GM06990 (cell line): ENCODE measurements at regions not wholly inside any gene's neighbourhood (a gene's known extent, or its start where the extent isn't known, plus 50 kb on each side); places are given as distances from the start of the nearest gene placed in this dataset.

ENCODE experiments used
- DNase-seq: peaks from one replicate; pipeline ENCODE4 v3.0.0-alpha.2; 2011; ENCODE audit not compliant: insufficient read length; ENCODE audit errors: extremely low read depth
- H3K27me3 ChIP-seq: replicated peaks from 2 replicates; pipeline ENCODE4 v1.6.0; 2011; ENCODE audit warnings: low read length; ENCODE audit not compliant: control insufficient read depth, insufficient read depth
- H3K36me3 ChIP-seq: 2 replicates; pipeline ENCODE4 v1.5.1; 2011; ENCODE audit warnings: low read length; ENCODE audit not compliant: control insufficient read depth, insufficient read depth
- H3K4me3 ChIP-seq: replicated peaks from 2 replicates; pipeline ENCODE4 v1.5.1; 2011; ENCODE audit warnings: low read depth, mild to moderate bottlenecking, control low read depth, low read length
- CTCF ChIP-seq: IDR thresholded peaks from 2 replicates; pipeline ENCODE4 v1.5.1; 2011; ENCODE audit warnings: low read length, control low read depth, mild to moderate bottlenecking, inconsistent platforms; ENCODE audit not compliant: insufficient read depth, poor library complexity, severe bottlenecking

GRCh38 chr6:55009131-55009530 lies 162.6 kb downstream of the FAM83B start:
- H3K27me3 ChIP-seq, result no peaks in the 10 kb centered on the region
- DNase-seq, result no peak

GRCh38 chr6:55011034-55011433 lies 163.3 kb upstream of the HCRTR2 start:
- H3K27me3 ChIP-seq, result no peaks in the 10 kb centered on the region
- no peak for DNase-seq
- TF ChIP-seq CTCF, result peak; percentile 20
- no peak overlapping the region for H3K4me3 ChIP-seq
- H3K36me3 ChIP-seq, result no peaks in the 10 kb centered on the region

More at GRCh38 chr6:55009131-55009530, 162.6 kb downstream of the FAM83B start:
- Histone ChIP-seq H3K36me3 (no peaks in the 10 kb centered on the region), H3K4me3 (no peak overlapping the region)
- no peak for TF ChIP-seq CTCF

GRCh38 chr6:55012454-55012853 lies 161.9 kb upstream of the HCRTR2 start:
- Histone ChIP-seq H3K36me3 (no peaks in the 10 kb centered on the region), H3K27me3 (no peaks in the 10 kb centered on the region), H3K4me3 (no peak overlapping the region)
- no peak for TF ChIP-seq CTCF
- no peak for DNase-seq

DNA sequence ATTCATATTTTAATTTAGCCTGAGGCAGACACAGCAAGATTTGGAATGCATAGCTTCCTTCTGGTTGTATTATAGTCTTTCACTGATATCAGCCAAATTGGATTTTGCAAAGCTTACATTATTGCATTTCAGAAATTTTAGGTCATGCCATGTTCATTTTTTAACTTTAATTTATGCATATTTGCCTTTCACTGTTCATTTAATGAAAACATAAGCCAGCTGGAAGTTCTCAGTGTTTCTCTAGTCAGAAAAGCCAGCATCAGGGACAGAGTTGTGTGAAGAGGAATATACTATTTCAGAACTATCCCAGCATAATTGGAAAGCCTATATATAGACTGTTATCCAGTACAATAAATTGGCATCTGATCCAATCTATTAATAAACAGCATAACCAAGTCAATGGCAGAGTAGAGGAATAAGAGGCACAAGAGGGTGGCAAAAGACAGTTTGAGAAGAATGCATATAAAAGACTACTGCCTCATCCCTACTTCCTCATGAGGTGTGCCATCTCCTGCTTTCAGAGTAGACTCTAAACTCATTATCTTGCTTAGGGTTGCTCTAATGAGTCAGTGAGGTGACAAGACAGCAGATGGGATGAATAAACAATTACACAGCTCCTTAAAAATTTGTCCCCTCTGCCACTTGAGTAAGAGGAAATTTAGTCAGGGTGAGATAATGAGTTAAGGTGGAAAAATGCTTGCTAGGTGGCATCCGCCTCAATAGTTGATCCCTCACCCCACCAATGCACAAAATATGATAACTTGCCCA lies 159.8 kb upstream of the HCRTR2 start:
- Histone ChIP-seq H3K27me3 (no peaks in the 10 kb centered on the region), H3K4me3 (no peak overlapping the region), H3K36me3 (no peaks in the 10 kb centered on the region)
- no peak for TF ChIP-seq CTCF
- DNase-seq, result no peak

DNA sequence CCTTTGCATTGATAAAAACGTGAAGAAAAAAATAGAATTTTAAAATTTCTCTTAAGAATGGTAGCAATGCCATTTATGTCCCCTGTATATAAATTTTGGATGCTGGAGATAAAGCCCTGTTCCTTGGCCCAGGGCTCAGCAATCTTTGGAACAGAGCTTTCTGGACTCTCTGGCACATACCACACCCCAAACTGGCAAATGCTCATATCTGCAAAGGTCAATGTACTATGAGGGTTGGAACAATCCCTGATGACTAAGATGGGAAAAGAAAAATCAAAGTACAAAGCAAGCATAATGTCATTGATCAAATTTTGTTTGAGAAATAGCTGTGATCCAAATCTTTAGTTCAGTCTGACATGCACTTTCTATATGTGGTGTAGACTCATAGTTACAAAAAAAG lies 158.1 kb upstream of the HCRTR2 start:
- no peak for TF ChIP-seq CTCF
- Histone ChIP-seq H3K36me3 (no peaks in the 10 kb centered on the region), H3K27me3 (no peaks in the 10 kb centered on the region), H3K4me3 (no peak overlapping the region)
- DNase-seq, result no peak
